Trophoblast cell (in vitro differentiated cells and primary cell): ENCODE measurements at regions not wholly inside any gene's neighbourhood (a gene's known extent, or its start where the extent isn't known, plus 50 kb on each side); places are given as distances from the start of the nearest gene placed in this dataset.

Source experiments
- DNase-seq, 2 donors: peaks; one replicate each; pipeline ENCODE4 v3.0.0-alpha.2; 2016
- H2AFZ ChIP-seq: 2 replicates; pipeline ENCODE4 v1.6.1; 2013; ENCODE audit warnings: low read length, moderate library complexity, mild to moderate bottlenecking; ENCODE audit not compliant: insufficient read depth, poor library complexity
- H2AK5ac ChIP-seq: 2 replicates; pipeline ENCODE4 v1.6.1; 2013; ENCODE audit warnings: mild to moderate bottlenecking, low read length
- H2BK120ac ChIP-seq: 2 replicates; pipeline ENCODE4 v1.6.1; 2013; ENCODE audit warnings: low read length, mild to moderate bottlenecking, moderate library complexity; ENCODE audit not compliant: insufficient read depth, poor library complexity
- H2BK12ac ChIP-seq: 2 replicates; pipeline ENCODE4 v1.6.1; 2013; ENCODE audit warnings: mild to moderate bottlenecking, low read length, moderate library complexity
- H2BK5ac ChIP-seq: 2 replicates; pipeline ENCODE4 v1.6.1; 2013; ENCODE audit warnings: low read length, low read depth, moderate library complexity, mild to moderate bottlenecking; ENCODE audit not compliant: poor library complexity
- H3K14ac ChIP-seq: 2 replicates; pipeline ENCODE4 v1.6.1; 2013; ENCODE audit warnings: mild to moderate bottlenecking, low read length
- H3K18ac ChIP-seq: 2 replicates; pipeline ENCODE4 v1.6.1; 2013; ENCODE audit warnings: mild to moderate bottlenecking, low read length
- H3K23ac ChIP-seq: 2 replicates; pipeline ENCODE4 v1.6.1; 2013; ENCODE audit warnings: low read length
- H3K27ac ChIP-seq: 2 replicates; pipeline ENCODE4 v1.5.1; 2013; ENCODE audit warnings: low read depth, mild to moderate bottlenecking, inconsistent platforms, low read length, moderate library complexity
- H3K27me3 ChIP-seq: 2 replicates; pipeline ENCODE4 v1.6.1; 2013; ENCODE audit warnings: inconsistent platforms, mild to moderate bottlenecking, low read length, moderate library complexity; ENCODE audit not compliant: insufficient read depth
- H3K36me3 ChIP-seq, 2 experiments: 1 replicate in 1 of 2; 2 replicates in 1 of 2; pipeline ENCODE4 v1.6.1; 2013; ENCODE audit warnings: low read length in 2 of 2, mild to moderate bottlenecking in 2 of 2, moderate library complexity in 1 of 2; ENCODE audit not compliant: insufficient read depth in 2 of 2, control insufficient read depth in 1 of 2
- H3K4ac ChIP-seq: 2 replicates; pipeline ENCODE4 v1.6.1; 2013; ENCODE audit warnings: low read depth, mild to moderate bottlenecking, low read length, moderate library complexity
- H3K4me1 ChIP-seq, 2 experiments: 1 replicate in 1 of 2; 2 replicates in 1 of 2; pipeline ENCODE4 v1.6.1; 2013; ENCODE audit warnings: low read length in 2 of 2, mild to moderate bottlenecking in 2 of 2, moderate library complexity in 1 of 2; ENCODE audit not compliant: insufficient read depth in 2 of 2, control insufficient read depth in 1 of 2
- H3K4me2 ChIP-seq: 2 replicates; pipeline ENCODE4 v1.6.1; 2013; ENCODE audit warnings: inconsistent platforms, mild to moderate bottlenecking, low read length, moderate library complexity
- H3K4me3 ChIP-seq: 2 replicates; pipeline ENCODE4 v1.5.1; 2013; ENCODE audit warnings: mild to moderate bottlenecking, low read depth, low read length, inconsistent platforms
- H3K79me1 ChIP-seq: one replicate; pipeline ENCODE4 v1.6.1; 2013; ENCODE audit warnings: low read length
- H3K79me2 ChIP-seq: 2 replicates; pipeline ENCODE4 v1.6.1; 2013; ENCODE audit warnings: low read length, mild to moderate bottlenecking; ENCODE audit not compliant: control insufficient read depth, insufficient read depth, poor library complexity
- H3K9ac ChIP-seq: 2 replicates; pipeline ENCODE4 v1.6.1; 2013; ENCODE audit warnings: mild to moderate bottlenecking, low read length
- H3K9me3 ChIP-seq: 2 replicates; pipeline ENCODE4 v1.6.1; 2013; ENCODE audit warnings: low read depth, mild to moderate bottlenecking, control low read depth, inconsistent platforms, low read length; ENCODE audit not compliant: insufficient read depth
- H4K12ac ChIP-seq: 2 replicates; pipeline ENCODE4 v1.6.1; 2013; ENCODE audit warnings: low read depth, mild to moderate bottlenecking, low read length, moderate library complexity
- H4K8ac ChIP-seq: 2 replicates; pipeline ENCODE4 v1.6.1; 2013; ENCODE audit warnings: low read depth, mild to moderate bottlenecking, low read length, moderate library complexity
- H4K91ac ChIP-seq: one replicate; pipeline ENCODE4 v1.6.1; 2013; ENCODE audit warnings: low read depth, mild to moderate bottlenecking, low read length, moderate library complexity
- WGBS: extraction: QIAGEN DNeasy Blood & Tissue Kit; methylation state at CpG from one replicate; pipeline ENCODE4 v1.1.7; 2013; ENCODE audit warnings: missing lambda C conversion rate; ENCODE audit not compliant: insufficient read length, insufficient coverage; ENCODE audit errors: extremely low coverage; 5-methylcytosine and 5-hydroxymethylcytosine counted together

- Histone ChIP-seq H3K4me2 (no peak overlapping the region), H3K36me3 (no peaks in the 10 kb centered on the region), H2BK5ac (no peak overlapping the region), H3K79me2 (no peaks in the 10 kb centered on the region), H3K4me3 (no peak overlapping the region), H3K18ac (no peak overlapping the region), H3K79me1 (no peaks in the 10 kb centered on the region), H3K9me3 (no peaks in the 10 kb centered on the region), H4K8ac (no peak overlapping the region), H3K4me1 (no peaks in the 10 kb centered on the region), H3K4ac (no peak overlapping the region), H2AFZ (no peak overlapping the region), H3K27ac (no peak overlapping the region), H3K9ac (no peak overlapping the region), H2AK5ac (no peak overlapping the region), H3K27me3 (no peaks in the 10 kb centered on the region), H3K23ac (no peak overlapping the region), H2BK120ac (no peak overlapping the region), H3K14ac (no peak overlapping the region), H4K12ac (no peak overlapping the region), H4K91ac (no peak overlapping the region), H2BK12ac (no peak overlapping the region)
- no CpG with 5 or more reads among the region's 1 CpG for WGBS
- DNase-seq: no peak
Measured at GRCh38 chr11:26278354-26278753, 53.6 kb upstream of the ANO3 start.
